Sigmoid colon (tissue), 6 donors: ENCODE measurements at regions not wholly inside any gene's neighbourhood (a gene's known extent, or its start where the extent isn't known, plus 50 kb on each side); places are given as distances from the start of the nearest gene placed in this dataset.

ENCODE experiments used
- DNase-seq: peaks from one replicate; pipeline ENCODE4 v3.0.0-alpha.2; 2019
- H3K27ac ChIP-seq, 4 donors: fragments of 200-600 bp; sonication (generic); one replicate each; pipeline ENCODE4 v1.5.1; 2016 to 2019; ENCODE audit warnings: mild to moderate bottlenecking in 1 of 4
- H3K27me3 ChIP-seq, 3 donors: fragments of 200-600 bp; sonication (generic); one replicate each; pipeline ENCODE4 v1.5.1; 2019; ENCODE audit warnings: mild to moderate bottlenecking in 1 of 3
- H3K36me3 ChIP-seq, 4 donors: fragments of 200-600 bp; sonication (generic); one replicate each; pipeline ENCODE4 v1.5.1; 2016 to 2019
- H3K4me1 ChIP-seq, 4 donors: fragments of 200-600 bp; sonication (generic); one replicate each; pipeline ENCODE4 v1.5.1; 2017 to 2019
- H3K4me3 ChIP-seq, 4 donors: fragments of 200-600 bp; sonication (generic); one replicate each; pipeline ENCODE4 v1.5.1; 2017 to 2019; ENCODE audit warnings: mild to moderate bottlenecking in 2 of 4, moderate library complexity in 1 of 4
- H3K9me3 ChIP-seq, 4 donors: fragments of 200-600 bp in 3 of 4; sonication (generic) in 3 of 4; one replicate each; pipeline versions ENCODE4 v1.5.1 to v1.6.1; 2013 to 2019
- CTCF ChIP-seq, 4 experiments: fragments of 450-650 bp in 3 of 4; fragments of 200-600 bp in 1 of 4; IDR thresholded peaks; one replicate each; pipeline ENCODE4 v1.5.1; 2016 to 2019; ENCODE audit warnings: antibody characterized with exemption in 4 of 4, mild to moderate bottlenecking in 3 of 4, moderate library complexity in 2 of 4
- EP300 ChIP-seq, 4 donors: sonication (generic); formaldehyde crosslinking; IDR thresholded peaks; one replicate each; pipeline ENCODE4 v1.6.1; 2017; ENCODE audit warnings: antibody characterized with exemption in 4 of 4
- POLR2A ChIP-seq, 2 donors: fragments of 450-650 bp; IDR thresholded peaks; one replicate each; pipeline ENCODE4 v1.6.1; 2016; ENCODE audit warnings: antibody characterized with exemption in 2 of 2, mild to moderate bottlenecking in 2 of 2, moderate library complexity in 2 of 2
- POLR2AphosphoS5 ChIP-seq, 4 donors: sonication (generic); formaldehyde crosslinking; IDR thresholded peaks; one replicate each; pipeline ENCODE4 v1.6.1; 2017; ENCODE audit warnings: antibody characterized with exemption in 4 of 4
- WGBS, 2 donors: extraction: QIAGEN DNeasy Blood & Tissue Kit; methylation state at CpG; one replicate each; pipeline ENCODE4 v1.1.7; 2013; 5-methylcytosine and 5-hydroxymethylcytosine counted together
- intact Hi-C: fragments of 100-400 bp; cut with DNase I; formaldehyde crosslinking; loops from one replicate; pipeline ENCODE4 v1.15.1; 2023
- donor health status: healthy with polysubstance abuse.
- donor health status: healthy.

- intact Hi-C loops, result no loop called here
- H3K27me3 ChIP-seq, result no peaks in the 10 kb centered on the region
- no peaks in the 10 kb centered on the region for H3K36me3 ChIP-seq
- TF ChIP-seq POLR2A (IDR thresholded peaks at IDR 0.05) (no peak), POLR2AphosphoS5 (IDR thresholded peaks at IDR 0.05) (no peak), CTCF (IDR thresholded peaks at IDR 0.05) (no peak)
- H3K4me3 ChIP-seq, result no peak overlapping the region
- no peak overlapping the region for H3K27ac ChIP-seq
- H3K9me3 ChIP-seq, result no peaks in the 10 kb centered on the region
- 85 to 91% methylated on average over 4 of the region's 4 CpGs for WGBS, 2 donors
- DNase-seq, result no peak
- H3K4me1 ChIP-seq, result no peaks in the 10 kb centered on the region
Observed at GRCh38 chrY:15500536-15500935, 976.2 kb downstream of the NLGN4Y start.

GRCh38 chrY:15501181-15501580 is 976.9 kb downstream of the NLGN4Y start:
- no peaks in the 10 kb centered on the region for H3K9me3 ChIP-seq
- DNase-seq, result no peak
- TF ChIP-seq CTCF (IDR thresholded peaks at IDR 0.05), result no peak
- TF ChIP-seq EP300 (IDR thresholded peaks at IDR 0.05), result no peak
- no peak for TF ChIP-seq POLR2A (IDR thresholded peaks at IDR 0.05)
- no peak for TF ChIP-seq POLR2AphosphoS5 (IDR thresholded peaks at IDR 0.05)
- no peak overlapping the region for H3K27ac ChIP-seq
- H3K4me1 ChIP-seq, result no peaks in the 10 kb centered on the region
- no peaks in the 10 kb centered on the region for H3K27me3 ChIP-seq
- no peak overlapping the region for H3K4me3 ChIP-seq
- WGBS, 2 donors, result 91 to 92% methylated on average over 2 of the region's 2 CpGs
- intact Hi-C loops, result no loop called here
- H3K36me3 ChIP-seq, result no peaks in the 10 kb centered on the region

GRCh38 chrY:15510288-15510687 is 986.0 kb downstream of the NLGN4Y start:
- H3K9me3 ChIP-seq, result no peaks in the 10 kb centered on the region
- H3K27me3 ChIP-seq, result no peaks in the 10 kb centered on the region
- TF ChIP-seq POLR2AphosphoS5 (IDR thresholded peaks at IDR 0.05) (no peak), POLR2A (IDR thresholded peaks at IDR 0.05) (no peak), EP300 (IDR thresholded peaks at IDR 0.05) (no peak), CTCF (IDR thresholded peaks at IDR 0.05) (no peak)
- 61 to 75% methylated on average over 2 of the region's 2 CpGs for WGBS, 2 donors
- H3K27ac ChIP-seq, result no peak overlapping the region
- H3K4me3 ChIP-seq, result no peak overlapping the region
- no peak for DNase-seq
- intact Hi-C loops, result no loop called here
- H3K36me3 ChIP-seq, result no peaks in the 10 kb centered on the region
- no peaks in the 10 kb centered on the region for H3K4me1 ChIP-seq

GRCh38 chrY:15510984-15511650 is 986.8 kb downstream of the NLGN4Y start:
- no peak overlapping the region for H3K27ac ChIP-seq
- DNase-seq, result no peak
- no peaks in the 10 kb centered on the region for H3K4me1 ChIP-seq
- no peaks in the 10 kb centered on the region for H3K36me3 ChIP-seq
- TF ChIP-seq EP300 (IDR thresholded peaks at IDR 0.05) (no peak), POLR2A (IDR thresholded peaks at IDR 0.05) (no peak), CTCF (IDR thresholded peaks at IDR 0.05) (no peak), POLR2AphosphoS5 (IDR thresholded peaks at IDR 0.05) (no peak)
- intact Hi-C loops, result no loop called here
- no peak overlapping the region for H3K4me3 ChIP-seq
- no peaks in the 10 kb centered on the region for H3K27me3 ChIP-seq
- no peaks in the 10 kb centered on the region for H3K9me3 ChIP-seq
- 72 to 74% methylated on average over 5 of the region's 5 CpGs for WGBS, 2 donors

- TF ChIP-seq CTCF (IDR thresholded peaks at IDR 0.05) (no peak), POLR2AphosphoS5 (IDR thresholded peaks at IDR 0.05) (no peak), POLR2A (IDR thresholded peaks at IDR 0.05) (no peak), EP300 (IDR thresholded peaks at IDR 0.05) (no peak)
- WGBS, 2 donors, result 63 to 72% methylated on average over 5 of the region's 5 CpGs
- Histone ChIP-seq H3K4me3 (no peak overlapping the region), H3K9me3 (no peaks in the 10 kb centered on the region), H3K4me1 (no peaks in the 10 kb centered on the region), H3K36me3 (no peaks in the 10 kb centered on the region), H3K27me3 (no peaks in the 10 kb centered on the region), H3K27ac (no peak overlapping the region)
- intact Hi-C loops, result no loop called here
- no peak for DNase-seq
Observed at GRCh38 chrY:15535131-15535530, 1010.8 kb downstream of the NLGN4Y start.
